ENCODE measurements at regions not wholly inside any gene's neighbourhood (a gene's known extent, or its start where the extent isn't known, plus 50 kb on each side); places are given as distances from the start of the nearest gene placed in this dataset.

DNA sequence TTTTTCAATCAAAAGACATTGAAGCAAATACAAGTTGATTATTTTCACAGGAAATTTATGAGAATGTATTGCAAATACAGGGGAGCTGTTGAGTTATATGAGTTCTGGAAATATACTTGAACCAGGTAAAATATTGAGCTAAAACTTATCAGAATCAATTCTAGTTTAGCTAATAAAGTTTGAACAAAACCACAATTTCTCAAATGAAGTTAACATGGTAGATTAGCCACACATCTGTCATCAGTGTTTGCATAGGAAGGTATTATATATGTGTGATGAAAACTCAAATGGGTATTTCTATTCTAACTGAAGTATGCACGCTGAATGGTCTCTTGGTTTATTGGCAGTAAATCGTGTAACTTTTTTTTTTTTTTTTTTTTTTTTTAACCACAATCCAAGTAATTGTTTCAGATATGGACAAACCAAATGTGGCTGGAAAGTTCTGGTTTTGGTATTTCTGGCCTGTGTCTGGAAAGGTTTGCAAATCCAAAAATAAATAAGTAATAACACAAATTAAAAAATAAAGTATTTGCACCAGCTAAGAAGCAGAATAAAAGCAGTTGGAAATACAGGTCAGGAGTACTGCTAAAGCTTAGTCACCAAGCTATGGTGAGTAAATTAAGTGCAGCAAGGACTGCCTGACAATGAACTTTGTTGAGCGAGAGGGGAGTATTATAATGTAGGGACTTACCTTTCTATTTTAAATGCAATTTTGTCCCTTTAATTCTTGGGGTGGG, 479.1 kb upstream of the FANCL start:
- H3K36me3 ChIP-seq, result no peaks in the 10 kb centered on the region
- TF ChIP-seq Cebpa-rat (IDR thresholded peaks at IDR 0.05), result no peak
- H3K4me1 ChIP-seq, result peaks cover 39% of the 10 kb centered on the region
- H4K20me1 ChIP-seq, result no peaks in the 10 kb centered on the region
- no peak overlapping the region for H3K9ac ChIP-seq
- H3K9me3 ChIP-seq, result no peaks in the 10 kb centered on the region
- H3K4me2 ChIP-seq, result no peak overlapping the region
- no peaks in the 10 kb centered on the region for H3K27me3 ChIP-seq
- no peak overlapping the region for H3K27ac ChIP-seq
- H3K4me3 ChIP-seq, result no peak overlapping the region

DNA sequence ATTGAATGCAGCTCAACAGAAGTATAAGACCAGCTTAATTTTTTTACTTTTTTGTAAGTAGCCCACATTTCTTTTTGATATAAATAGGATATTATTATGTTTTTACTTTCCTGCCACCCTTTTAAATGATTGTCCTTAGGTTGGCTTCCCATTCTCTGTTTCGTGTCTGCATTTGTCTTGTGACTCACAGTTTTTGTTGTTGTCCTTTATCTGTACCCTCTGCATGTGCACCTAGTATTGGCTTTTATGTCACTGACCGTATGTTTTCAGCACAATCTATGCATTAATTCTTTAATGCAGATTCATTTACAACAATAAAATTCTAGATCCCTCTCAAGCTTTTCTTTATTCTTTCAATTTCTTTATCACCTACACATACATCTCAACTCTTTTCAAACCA, 474.2 kb upstream of the FANCL start:
- no peak overlapping the region for H3K4me3 ChIP-seq
- no peak overlapping the region for H3K27ac ChIP-seq

DNA sequence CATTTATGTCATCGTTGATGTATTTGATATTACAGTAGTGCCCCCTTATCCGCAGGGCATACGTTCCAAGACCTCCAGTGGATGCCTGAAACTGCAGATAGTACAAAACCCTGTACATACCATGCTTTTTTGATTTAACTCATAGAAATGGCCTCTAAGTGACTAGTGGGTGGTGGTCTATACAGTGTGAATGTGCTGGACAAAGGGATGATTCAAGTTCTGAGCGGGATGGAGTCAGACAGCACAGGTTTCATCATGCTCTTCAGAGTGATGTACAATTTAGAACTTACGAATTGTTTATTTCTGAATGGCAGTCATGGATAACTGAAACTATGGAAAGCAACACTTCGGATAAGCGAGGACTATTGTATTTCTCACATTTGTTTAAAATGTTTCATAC, 473.1 kb upstream of the FANCL start:
- no peaks in the 10 kb centered on the region for H4K20me1 ChIP-seq
- H3K27me3 ChIP-seq, result no peaks in the 10 kb centered on the region
- H3K9me3 ChIP-seq, result no peaks in the 10 kb centered on the region
- peaks cover 33% of the 10 kb centered on the region for H3K4me1 ChIP-seq
- no peak overlapping the region for H3K9ac ChIP-seq
- no peak overlapping the region for H3K4me3 ChIP-seq
- no peaks in the 10 kb centered on the region for H3K36me3 ChIP-seq
- H3K4me2 ChIP-seq, result no peak overlapping the region
- no peak for TF ChIP-seq Cebpa-rat (IDR thresholded peaks at IDR 0.05)
- no peak overlapping the region for H3K27ac ChIP-seq

More for the DNA sequence above, 474.2 kb upstream of the FANCL start:
- H3K9ac ChIP-seq, result no peak overlapping the region
- no peaks in the 10 kb centered on the region for H3K36me3 ChIP-seq
- no peak for TF ChIP-seq Cebpa-rat (IDR thresholded peaks at IDR 0.05)
- no peaks in the 10 kb centered on the region for H3K9me3 ChIP-seq
- no peak overlapping the region for H3K4me2 ChIP-seq
- H3K4me1 ChIP-seq, result peaks cover 33% of the 10 kb centered on the region
- H4K20me1 ChIP-seq, result no peaks in the 10 kb centered on the region
- H3K27me3 ChIP-seq, result no peaks in the 10 kb centered on the region

DNA sequence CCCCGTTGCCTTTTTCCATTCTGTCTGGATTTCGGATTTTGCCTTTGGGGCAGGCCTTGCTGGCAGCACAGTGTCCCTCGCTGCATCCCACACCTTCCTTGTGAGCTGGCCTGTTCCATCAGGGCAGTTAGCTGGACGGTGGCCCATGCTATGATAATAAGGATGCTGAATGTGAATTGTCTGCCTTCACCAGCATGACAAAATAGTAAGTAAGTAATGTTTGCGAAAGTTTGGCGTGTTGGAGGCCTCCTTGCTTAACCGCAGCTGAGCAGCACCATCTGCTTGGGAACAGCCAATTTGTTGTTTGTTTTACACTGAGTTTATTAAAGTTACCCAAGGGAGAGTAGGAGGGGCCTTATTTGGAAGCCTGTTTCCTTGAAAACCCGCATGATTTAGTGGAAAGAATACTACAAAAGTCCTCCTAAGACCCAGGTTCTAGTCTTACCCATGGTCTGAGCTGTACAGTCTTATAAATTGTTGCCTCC, 469.7 kb upstream of the FANCL start:
- no peak for TF ChIP-seq Cebpa-rat (IDR thresholded peaks at IDR 0.05)
- Histone ChIP-seq H4K20me1 (no peaks in the 10 kb centered on the region), H3K27ac (no peak overlapping the region), H3K9ac (no peak overlapping the region), H3K4me3 (no peak overlapping the region), H3K4me1 (peaks cover 2% of the 10 kb centered on the region; the same call in 1 of the 2 replicates), H3K9me3 (no peaks in the 10 kb centered on the region), H3K4me2 (no peak overlapping the region), H3K27me3 (no peaks in the 10 kb centered on the region), H3K36me3 (no peaks in the 10 kb centered on the region)

- no peak for TF ChIP-seq Cebpa-rat (IDR thresholded peaks at IDR 0.05)
- no peaks in the 10 kb centered on the region for H3K27me3 ChIP-seq
- no peak overlapping the region for H3K4me2 ChIP-seq
- H3K36me3 ChIP-seq, result no peaks in the 10 kb centered on the region
- no peaks in the 10 kb centered on the region for H3K9me3 ChIP-seq
- H3K4me1 ChIP-seq, result no peaks in the 10 kb centered on the region
- no peaks in the 10 kb centered on the region for H4K20me1 ChIP-seq
- no peak overlapping the region for H3K27ac ChIP-seq
- H3K4me3 ChIP-seq, result no peak overlapping the region
- H3K9ac ChIP-seq, result no peak overlapping the region
Measured at GRCh38 chr2:58709687-58710354, 468.7 kb upstream of the FANCL start.

GRCh38 chr2:58709274-58709673, 468.1 kb upstream of the FANCL start:
- no peaks in the 10 kb centered on the region for H3K36me3 ChIP-seq
- H3K4me1 ChIP-seq, result no peaks in the 10 kb centered on the region
- no peak overlapping the region for H3K4me3 ChIP-seq
- H4K20me1 ChIP-seq, result no peaks in the 10 kb centered on the region
- no peak for TF ChIP-seq Cebpa-rat (IDR thresholded peaks at IDR 0.05)
- no peak overlapping the region for H3K27ac ChIP-seq
- H3K9ac ChIP-seq, result no peak overlapping the region
- H3K27me3 ChIP-seq, result no peaks in the 10 kb centered on the region
- H3K4me2 ChIP-seq, result no peak overlapping the region
- H3K9me3 ChIP-seq, result no peaks in the 10 kb centered on the region

- H3K36me3 ChIP-seq, result no peaks in the 10 kb centered on the region
- no peak overlapping the region for H3K4me3 ChIP-seq
- H3K4me2 ChIP-seq, result no peak overlapping the region
- no peaks in the 10 kb centered on the region for H3K9me3 ChIP-seq
- no peaks in the 10 kb centered on the region for H3K4me1 ChIP-seq
- H4K20me1 ChIP-seq, result no peaks in the 10 kb centered on the region
- no peaks in the 10 kb centered on the region for H3K27me3 ChIP-seq
- H3K27ac ChIP-seq, result no peak overlapping the region
- TF ChIP-seq Cebpa-rat (IDR thresholded peaks at IDR 0.05), result no peak
- no peak overlapping the region for H3K9ac ChIP-seq
Measured at GRCh38 chr2:58708565-58708964, 467.4 kb upstream of the FANCL start.

GRCh38 chr2:58702302-58702885, 461.3 kb upstream of the FANCL start:
- H3K27ac ChIP-seq, result no peak overlapping the region
- no peak overlapping the region for H3K9ac ChIP-seq
- H3K27me3 ChIP-seq, result no peaks in the 10 kb centered on the region
- TF ChIP-seq Cebpa-rat (IDR thresholded peaks at IDR 0.05), result no peak
- no peaks in the 10 kb centered on the region for H4K20me1 ChIP-seq
- no peak overlapping the region for H3K4me3 ChIP-seq
- H3K9me3 ChIP-seq, result no peaks in the 10 kb centered on the region
- no peaks in the 10 kb centered on the region for H3K36me3 ChIP-seq
- H3K4me2 ChIP-seq, result no peak overlapping the region; the same call in 1 of the 2 replicates
- peaks cover 8% of the 10 kb centered on the region; the same call in 1 of the 2 replicates for H3K4me1 ChIP-seq

DNA sequence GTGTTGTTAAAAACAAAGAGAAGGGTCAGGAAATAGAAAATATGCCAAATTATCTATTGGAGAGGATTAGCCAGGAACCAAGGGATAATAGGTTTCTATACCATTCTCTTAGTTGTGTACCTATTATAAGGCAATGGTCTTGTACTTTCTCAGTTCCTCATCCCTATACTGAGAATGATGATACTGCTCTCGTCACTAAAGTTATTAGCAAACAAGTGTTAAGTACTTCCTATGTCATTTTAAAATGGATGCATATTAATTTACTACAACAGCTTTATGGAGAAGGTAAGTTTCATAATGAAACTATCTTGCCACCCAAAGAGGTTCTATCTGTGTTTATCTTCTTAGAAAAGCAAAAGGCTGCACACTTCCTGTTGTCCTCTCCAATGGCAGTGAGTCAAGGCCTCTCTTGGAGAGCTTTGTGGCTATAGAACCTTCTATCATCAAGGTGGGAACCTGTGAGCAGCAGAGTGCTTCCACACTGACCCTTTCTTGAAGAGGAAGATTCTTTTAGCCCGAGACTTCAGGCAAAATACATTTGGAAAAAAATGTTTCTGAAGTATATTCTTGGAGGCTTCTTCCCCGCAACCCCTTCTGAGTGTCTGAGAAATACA, 460.7 kb upstream of the FANCL start:
- no peak overlapping the region for H3K9ac ChIP-seq
- H3K4me3 ChIP-seq, result no peak overlapping the region
- TF ChIP-seq Cebpa-rat (IDR thresholded peaks at IDR 0.05), result no peak
- H3K4me1 ChIP-seq, result peaks cover 8% of the 10 kb centered on the region; the same call in 1 of the 2 replicates
- H3K36me3 ChIP-seq, result no peaks in the 10 kb centered on the region
- no peak overlapping the region; the same call in 1 of the 2 replicates for H3K4me2 ChIP-seq
- no peaks in the 10 kb centered on the region for H3K9me3 ChIP-seq
- no peaks in the 10 kb centered on the region for H3K27me3 ChIP-seq
- H3K27ac ChIP-seq, result no peak overlapping the region
- no peaks in the 10 kb centered on the region for H4K20me1 ChIP-seq
